ENCODE measurements at regions not wholly inside any gene's neighbourhood (a gene's known extent, or its start where the extent isn't known, plus 50 kb on each side); places are given as distances from the start of the nearest gene placed in this dataset.

DNA sequence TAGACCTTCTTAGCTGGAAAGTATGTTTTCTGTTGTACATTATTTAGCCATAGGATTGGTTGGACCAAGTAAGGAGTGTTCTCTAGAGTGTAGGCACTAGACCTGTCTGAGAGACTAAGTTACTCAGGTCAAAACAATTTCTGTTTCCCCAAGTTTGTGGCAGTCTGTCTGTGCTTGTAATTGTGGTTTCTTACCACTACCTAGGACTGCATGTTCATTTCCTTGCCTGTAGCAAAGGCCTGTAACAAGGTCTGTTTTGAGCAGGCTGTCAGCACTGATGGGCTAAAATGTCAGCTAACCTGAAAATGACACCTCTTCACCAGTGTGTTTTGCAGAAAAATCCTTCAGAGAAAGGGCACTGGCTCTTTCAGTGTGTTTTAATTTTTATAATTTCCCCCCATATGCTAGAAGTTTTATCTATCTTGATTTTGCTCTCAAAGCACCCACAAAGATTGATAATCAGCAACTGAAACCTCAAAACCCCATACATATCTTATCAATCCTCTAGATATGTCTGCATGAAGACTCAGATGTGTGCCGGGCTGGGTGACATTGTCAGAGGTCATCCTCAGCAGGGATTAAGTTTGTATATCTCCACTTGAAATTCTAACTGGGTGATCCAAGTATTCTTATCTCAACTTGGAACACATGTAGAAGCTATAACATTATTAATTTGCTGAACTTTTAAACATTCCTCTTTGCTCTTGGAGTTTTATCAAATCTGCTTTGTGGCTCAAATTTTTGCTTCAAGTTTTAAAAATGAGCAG lies 50.7 kb upstream of the ST6GALNAC3 start:
- no peak overlapping the region for H2AFZ ChIP-seq (ENCODE audit: low read length)
- POLR2A ChIA-PET: no interaction called here
- no peaks in the 10 kb centered on the region for H3K9me2 ChIP-seq (ENCODE audit: insufficient read depth, low read length)
- no peaks in the 10 kb centered on the region for H3K9me3 ChIP-seq (ENCODE audit: low read length)
- CTCF ChIA-PET (ENCODE audit: unreplicated experiment): no interaction called here
- intact Hi-C loops (cut with micrococcal nuclease; ENCODE audit: unreplicated experiment): no loop called here
- no peak for DNase-seq (ENCODE audit: low spot score)
- H3K4me3 ChIP-seq (ENCODE audit: low read depth, low read length, poor library complexity, severe bottlenecking): no peak overlapping the region
- no peaks in the 10 kb centered on the region for H3K36me3 ChIP-seq (ENCODE audit: insufficient read depth, low read length)
- no peaks in the 10 kb centered on the region for H3K4me1 ChIP-seq (ENCODE audit: insufficient read depth, low read length, poor library complexity, severe bottlenecking)
- no peaks in the 10 kb centered on the region for H3K79me2 ChIP-seq (ENCODE audit: insufficient read depth, low read depth, low read length)
- H4K20me1 ChIP-seq (ENCODE audit: insufficient read depth, low read length): no peaks in the 10 kb centered on the region
- H3K27ac ChIP-seq (ENCODE audit: low read depth, low read length, poor library complexity, severe bottlenecking): no peak overlapping the region
- H3K4me2 ChIP-seq (ENCODE audit: low read length): no peak overlapping the region
- no peak for TF ChIP-seq EZH2phosphoT487 (IDR thresholded peaks at IDR 0.05; ENCODE audit: borderline replicate concordance, low read depth, low read length)
- BruUV-seq (replicated peaks): no TSS peak

Data from OCI-LY7 (cell line).